Keratinocyte (primary cell): ENCODE measurements at regions not wholly inside any gene's neighbourhood (a gene's known extent, or its start where the extent isn't known, plus 50 kb on each side); places are given as distances from the start of the nearest gene placed in this dataset.

Experiments used
- CTCF ChIP-seq, 3 experiments: IDR thresholded peaks in 1 of 3; conservative IDR thresholded peaks in 1 of 3; optimal IDR thresholded peaks in 1 of 3; 2 replicates in 2 of 3; 3 replicates in 1 of 3; pipeline versions ENCODE3 to v1.5.1; 2011; ENCODE audit warnings: low read length in 3 of 3, mild to moderate bottlenecking in 3 of 3, moderate library complexity in 2 of 3, control low read depth in 1 of 3, inconsistent platforms in 1 of 3; ENCODE audit not compliant: insufficient read depth in 2 of 3; ENCODE audit errors: extremely low read depth in 1 of 3
- EZH2 ChIP-seq: IDR thresholded peaks from one replicate; pipeline ENCODE4 v1.6.1; 2012; ENCODE audit warnings: inconsistent platforms, mild to moderate bottlenecking, low read length, moderate library complexity

GRCh38 chr3:6680119-6680806, 180.7 kb upstream of the GRM7 start:
- TF ChIP-seq EZH2: no peak
- no peak for TF ChIP-seq CTCF (optimal IDR thresholded peaks at IDR 0.05 in 1 of 3, IDR thresholded peaks at IDR 0.05 in 1 of 3, conservative IDR thresholded peaks at IDR 0.05 in 1 of 3; ENCODE audit: extremely low read depth in 1 of 3, insufficient read depth in 2 of 3, low read length in 3 of 3)
